ENCODE measurements at regions not wholly inside any gene's neighbourhood (a gene's known extent, or its start where the extent isn't known, plus 50 kb on each side); places are given as distances from the start of the nearest gene placed in this dataset.

DNA sequence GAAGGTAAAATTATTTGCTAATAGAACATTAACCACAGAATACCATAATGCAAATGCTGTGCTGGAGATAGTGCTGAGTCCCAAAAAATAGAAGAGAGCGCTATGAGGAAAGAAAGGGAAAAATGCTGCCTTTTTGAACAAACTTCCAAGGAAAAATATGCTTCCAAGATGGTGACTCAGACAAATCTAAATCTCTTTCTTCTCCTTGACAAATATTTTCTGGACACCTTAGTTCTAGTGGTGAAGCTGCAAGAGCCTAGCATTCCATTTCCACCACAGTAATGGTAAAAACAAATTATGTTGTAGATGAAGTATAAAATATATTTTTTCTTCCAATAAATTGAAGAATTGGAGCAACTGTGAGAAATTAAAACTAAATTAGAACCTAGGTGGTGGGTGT lies 155.6 kb upstream of the TBX18 start:
- H4K20me1 ChIP-seq (replicated peaks; ENCODE audit: control insufficient read depth, insufficient read depth, low read length): no peaks in the 10 kb centered on the region
- no peaks in the 10 kb centered on the region for H3K4me1 ChIP-seq (replicated peaks in 1 of 2; ENCODE audit: control insufficient read depth in 2 of 2, insufficient read depth in 2 of 2, low read length in 2 of 2)
- H3K4me3 ChIP-seq: no peak overlapping the region
- CTCF ChIA-PET (ENCODE audit: low intra/inter-chr PET ratio): no interaction called here
- no TSS peak for BruUV-seq (replicated peaks)
- H2AFZ ChIP-seq (ENCODE audit: low read depth, low read length): no peak overlapping the region
- POLR2A ChIA-PET: interaction anchor here (0.6 kb wide), 1 partner anchor 237 kb away, joined by 3 read pairs; no protein-coding TSS in a partner anchor
- H3K27me3 ChIP-seq (ENCODE audit: control insufficient read depth in 2 of 2, insufficient read depth in 2 of 2, low read length in 2 of 2): no peaks in the 10 kb centered on the region
- intact Hi-C loops (cut with micrococcal nuclease) (no loop called here), in situ Hi-C loops (cut with MboI) (no loop called here)
- ATAC-seq (no peak), DNase-seq (ENCODE audit: extremely low read depth in 1 of 4, low spot score in 3 of 4) (no peak), FAIRE-seq (no peak)
- H3K9me1 ChIP-seq (ENCODE audit: control insufficient read depth, insufficient read depth, low read length): no peaks in the 10 kb centered on the region
- H3K27ac ChIP-seq (ENCODE audit: extremely low read depth, low read depth, low read length): no peak overlapping the region
- H3K4me2 ChIP-seq (ENCODE audit: insufficient read depth, low read length): no peak overlapping the region
- no peaks in the 10 kb centered on the region for H3K79me2 ChIP-seq (ENCODE audit: control insufficient read depth, insufficient read depth, low read length)
- H3K36me3 ChIP-seq (ENCODE audit: control insufficient read depth, insufficient read depth, low read length): no peaks in the 10 kb centered on the region
- no peak overlapping the region for H3K9ac ChIP-seq (ENCODE audit: insufficient read depth in 1 of 2, low read depth in 2 of 2, low read length in 2 of 2)
- no peaks in the 10 kb centered on the region for H3K9me3 ChIP-seq (replicated peaks; ENCODE audit: control insufficient read depth, insufficient read depth, low read depth, low read length)
- TF ChIP-seq ELF2 (CRISPR knock-in tag; IDR thresholded peaks at IDR 0.05): no peak
- WGBS (ENCODE audit: insufficient coverage, low coverage, missing lambda C conversion rate): 0% methylated on average over 1 of the region's 1 CpG

DNA sequence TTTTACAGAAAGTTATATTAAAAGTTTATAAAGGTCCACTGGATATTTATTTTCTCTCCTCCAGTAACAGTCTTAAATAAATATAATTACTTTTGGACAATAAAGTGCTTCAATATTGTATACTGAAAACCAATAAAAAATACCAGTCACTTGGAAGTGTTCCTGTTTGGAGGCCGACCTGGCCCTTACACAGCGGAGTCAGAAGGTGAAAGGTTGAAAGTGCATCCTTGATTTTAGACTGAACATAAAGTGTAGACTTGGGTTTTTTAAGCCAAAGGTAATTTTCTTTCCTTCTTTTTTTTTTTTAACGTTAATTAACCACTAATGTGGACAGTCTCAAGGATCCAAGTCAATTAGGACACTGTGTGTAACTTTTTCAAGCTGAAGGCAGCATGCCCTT lies 152.3 kb upstream of the TBX18 start:
- CTCF ChIA-PET (ENCODE audit: low intra/inter-chr PET ratio): no interaction called here
- POLR2A ChIA-PET: no interaction called here
- Histone ChIP-seq H3K79me2 (ENCODE audit: control insufficient read depth, insufficient read depth, low read length) (no peaks in the 10 kb centered on the region), H2AFZ (ENCODE audit: low read depth, low read length) (no peak overlapping the region), H3K4me1 (replicated peaks in 1 of 2; ENCODE audit: control insufficient read depth in 2 of 2, insufficient read depth in 2 of 2, low read length in 2 of 2) (no peaks in the 10 kb centered on the region), H3K27ac (ENCODE audit: extremely low read depth, low read depth, low read length) (no peak overlapping the region), H3K9me3 (replicated peaks; ENCODE audit: control insufficient read depth, insufficient read depth, low read depth, low read length) (no peaks in the 10 kb centered on the region), H3K27me3 (ENCODE audit: control insufficient read depth in 2 of 2, insufficient read depth in 2 of 2, low read length in 2 of 2) (no peaks in the 10 kb centered on the region), H4K20me1 (replicated peaks; ENCODE audit: control insufficient read depth, insufficient read depth, low read length) (no peaks in the 10 kb centered on the region), H3K9ac (ENCODE audit: insufficient read depth in 1 of 2, low read depth in 2 of 2, low read length in 2 of 2) (no peak overlapping the region), H3K4me2 (ENCODE audit: insufficient read depth, low read length) (no peak overlapping the region), H3K4me3 (no peak overlapping the region), H3K9me1 (ENCODE audit: control insufficient read depth, insufficient read depth, low read length) (no peaks in the 10 kb centered on the region), H3K36me3 (ENCODE audit: control insufficient read depth, insufficient read depth, low read length) (no peaks in the 10 kb centered on the region)
- TF ChIP-seq RBM22 (IDR thresholded peaks at IDR 0.05; ENCODE audit: low read depth, low read length, poor library complexity, severe bottlenecking) (no peak), TBP (optimal IDR thresholded peaks at IDR 0.05; ENCODE audit: low read depth, low read length) (no peak), CCAR2 (IDR thresholded peaks at IDR 0.05; ENCODE audit: low read depth, low read length) (no peak), ZFP30 (CRISPR knock-in tag; IDR thresholded peaks at IDR 0.05; ENCODE audit: borderline replicate concordance) (no peak), ZNF12 (CRISPR knock-in tag; IDR thresholded peaks at IDR 0.05) (no peak), HDAC8 (tag; IDR thresholded peaks at IDR 0.05) (no peak), EP400 (IDR thresholded peaks at IDR 0.05) (no peak), NFE2 (IDR thresholded peaks at IDR 0.05; ENCODE audit: low read depth) (no peak)
- in situ Hi-C loops (cut with MboI) (no loop called here), intact Hi-C loops (cut with micrococcal nuclease) (no loop called here)
- ATAC-seq: no peak
- DNase-seq (ENCODE audit: extremely low read depth in 1 of 4, low spot score in 3 of 4): no peak
- no peak for FAIRE-seq
- BruUV-seq (replicated peaks): no TSS peak
- 0% methylated on average over 3 of the region's 3 CpGs for whole genome bisulfite sequencing (ENCODE audit: insufficient coverage, low coverage, missing lambda C conversion rate)

All from K562 (cell line).